Keratinocyte (primary cell): ENCODE measurements at regions not wholly inside any gene's neighbourhood (a gene's known extent, or its start where the extent isn't known, plus 50 kb on each side); places are given as distances from the start of the nearest gene placed in this dataset.

Experiments used
- DNase-seq: peaks from one replicate; pipeline ENCODE4 v3.0.0-alpha.2; 2011; ENCODE audit warnings: low read depth, missing footprints, low spot score
- FAIRE-seq: peaks from 2 replicates; lab custom pipeline; 2011; peaks lifted over from hg19 to GRCh38; lab: Jason Lieb, UNC
- H2AFZ ChIP-seq: 2 replicates; pipeline ENCODE4 v1.6.0; 2012; ENCODE audit warnings: low read length, control low read depth, inconsistent platforms; ENCODE audit not compliant: control insufficient read depth
- H3K27ac ChIP-seq: 2 replicates; pipeline ENCODE4 v1.5.1; 2011; ENCODE audit warnings: low read length; ENCODE audit not compliant: control insufficient read depth, insufficient read depth
- H3K27me3 ChIP-seq: 3 replicates; pipeline ENCODE4 v1.6.0; 2011; ENCODE audit warnings: low read length; ENCODE audit not compliant: control insufficient read depth, insufficient read depth; ENCODE audit errors: extremely low read depth
- H3K36me3 ChIP-seq, 2 experiments: 2 replicates in 1 of 2; 3 replicates in 1 of 2; pipeline ENCODE4 v1.5.1; 2011; ENCODE audit warnings: low read length in 2 of 2, mild to moderate bottlenecking in 1 of 2; ENCODE audit not compliant: control insufficient read depth in 2 of 2, insufficient read depth in 2 of 2; ENCODE audit errors: extremely low read depth in 1 of 2
- H3K4me1 ChIP-seq: 3 replicates; pipeline ENCODE4 v1.5.1; 2011; ENCODE audit warnings: low read length; ENCODE audit not compliant: control insufficient read depth, insufficient read depth; ENCODE audit errors: extremely low read depth
- H3K4me2 ChIP-seq: 3 replicates; pipeline ENCODE4 v1.6.0; 2011; ENCODE audit warnings: low read depth, low read length; ENCODE audit not compliant: control insufficient read depth, insufficient read depth; ENCODE audit errors: extremely low read depth
- H3K4me3 ChIP-seq, 3 experiments: fragments of 200-600 bp in 1 of 3; sonication (generic) in 1 of 3; 2 replicates in 2 of 3; 3 replicates in 1 of 3; pipeline ENCODE4 v1.5.1; 2011 to 2016; ENCODE audit warnings: low read length in 3 of 3, mild to moderate bottlenecking in 3 of 3, control low read depth in 2 of 3, inconsistent platforms in 1 of 3, low read depth in 1 of 3, mixed read lengths in 1 of 3, mixed run types in 1 of 3, moderate library complexity in 1 of 3; ENCODE audit not compliant: control insufficient read depth in 2 of 3, insufficient read depth in 2 of 3; ENCODE audit errors: extremely low read depth in 1 of 3
- H3K79me2 ChIP-seq: 2 replicates; pipeline ENCODE4 v1.6.0; 2012; ENCODE audit warnings: low read length; ENCODE audit not compliant: control insufficient read depth, insufficient read depth
- H3K9ac ChIP-seq: 3 replicates; pipeline ENCODE4 v1.6.0; 2011; ENCODE audit warnings: low read length; ENCODE audit not compliant: control insufficient read depth, insufficient read depth; ENCODE audit errors: extremely low read depth
- H3K9me1 ChIP-seq: 3 replicates; pipeline ENCODE4 v1.6.0; 2011; ENCODE audit warnings: low read length; ENCODE audit not compliant: control insufficient read depth, insufficient read depth; ENCODE audit errors: extremely low read depth
- H3K9me3 ChIP-seq: 2 replicates; pipeline ENCODE4 v1.5.1; 2012; ENCODE audit warnings: low read depth, low read length; ENCODE audit not compliant: control insufficient read depth
- H4K20me1 ChIP-seq: 3 replicates; pipeline ENCODE4 v1.6.0; 2011; ENCODE audit warnings: low read length; ENCODE audit not compliant: control insufficient read depth, insufficient read depth; ENCODE audit errors: extremely low read depth
- CTCF ChIP-seq, 3 experiments: IDR thresholded peaks in 1 of 3; conservative IDR thresholded peaks in 1 of 3; optimal IDR thresholded peaks in 1 of 3; 2 replicates in 2 of 3; 3 replicates in 1 of 3; pipeline versions ENCODE3 to v1.5.1; 2011; ENCODE audit warnings: low read length in 3 of 3, mild to moderate bottlenecking in 3 of 3, moderate library complexity in 2 of 3, control low read depth in 1 of 3, inconsistent platforms in 1 of 3; ENCODE audit not compliant: insufficient read depth in 2 of 3; ENCODE audit errors: extremely low read depth in 1 of 3
- EZH2 ChIP-seq: IDR thresholded peaks from one replicate; pipeline ENCODE4 v1.6.1; 2012; ENCODE audit warnings: inconsistent platforms, mild to moderate bottlenecking, low read length, moderate library complexity
- dilution Hi-C: fragments of 300-500 bp; cut with MboI; formaldehyde crosslinking; loops from one replicate; pipeline ENCODE4 v1.7.0; 2020; ENCODE audit warnings: low sequenced_read_pairs; ENCODE audit not compliant: extremely low pct_ligation_motif_present

DNA sequence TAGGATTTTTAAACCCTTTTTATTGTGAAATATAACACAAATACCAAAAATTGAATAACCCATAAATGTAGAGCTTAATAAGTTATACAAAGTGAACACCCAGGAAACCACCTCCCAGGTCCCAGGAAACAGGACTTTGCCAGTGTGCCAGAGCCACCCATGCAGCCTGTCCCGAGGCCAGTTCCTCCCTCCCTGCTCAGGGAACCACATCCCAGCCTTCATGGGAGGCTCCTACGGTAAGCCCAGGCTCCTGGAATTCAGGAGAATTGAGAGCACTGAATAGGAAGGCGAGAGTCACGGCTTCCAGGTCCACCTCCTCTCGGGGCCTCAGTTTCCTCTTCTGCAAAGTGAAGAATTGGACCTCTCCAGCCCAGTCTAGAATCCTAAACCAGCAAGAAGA is 178.2 kb downstream of the TMEM132E start:
- DNase-seq (no peak), FAIRE-seq (no peak)
- Histone ChIP-seq H3K9ac (no peak overlapping the region), H2AFZ (no peak overlapping the region), H3K4me1 (no peaks in the 10 kb centered on the region), H3K36me3 (no peaks in the 10 kb centered on the region), H3K27me3 (no peaks in the 10 kb centered on the region), H3K27ac (no peak overlapping the region), H3K79me2 (no peaks in the 10 kb centered on the region), H3K4me3 (no peak overlapping the region), H3K4me2 (no peak overlapping the region), H3K9me1 (no peaks in the 10 kb centered on the region), H4K20me1 (no peaks in the 10 kb centered on the region), H3K9me3 (no peaks in the 10 kb centered on the region)
- dilution Hi-C loops = no loop called here
- TF ChIP-seq EZH2 (no peak), CTCF (optimal IDR thresholded peaks at IDR 0.05 in 1 of 3, IDR thresholded peaks at IDR 0.05 in 1 of 3, conservative IDR thresholded peaks at IDR 0.05 in 1 of 3; ENCODE audit: extremely low read depth in 1 of 3, insufficient read depth in 2 of 3, low read length in 3 of 3) (no peak)

GRCh38 chr17:34757106-34757505 is 177.7 kb downstream of the TMEM132E start:
- Histone ChIP-seq H3K4me1 (no peaks in the 10 kb centered on the region), H3K9ac (no peak overlapping the region), H3K36me3 (no peaks in the 10 kb centered on the region), H3K79me2 (no peaks in the 10 kb centered on the region), H2AFZ (no peak overlapping the region), H3K27ac (no peak overlapping the region), H3K9me1 (no peaks in the 10 kb centered on the region), H4K20me1 (no peaks in the 10 kb centered on the region), H3K4me3 (no peak overlapping the region), H3K4me2 (no peak overlapping the region), H3K9me3 (no peaks in the 10 kb centered on the region), H3K27me3 (no peaks in the 10 kb centered on the region)
- dilution Hi-C loops = no loop called here
- TF ChIP-seq EZH2 = no peak
- TF ChIP-seq CTCF (optimal IDR thresholded peaks at IDR 0.05 in 1 of 3, IDR thresholded peaks at IDR 0.05 in 1 of 3, conservative IDR thresholded peaks at IDR 0.05 in 1 of 3; ENCODE audit: extremely low read depth in 1 of 3, insufficient read depth in 2 of 3, low read length in 3 of 3) = no peak
- no peak for FAIRE-seq
- DNase-seq = no peak
